CD4-positive, alpha-beta T cell treated with Interferon alpha-2 for 1 hour (primary cell): ENCODE measurements at regions not wholly inside any gene's neighbourhood (a gene's known extent, or its start where the extent isn't known, plus 50 kb on each side); places are given as distances from the start of the nearest gene placed in this dataset.
"Not testable (repeated sequence)": the region's sequence is repeated elsewhere in the genome, so short reads cannot be mapped to it uniquely, and the experiment has no call there.

Source experiments
- DNase-seq, 2 donors: peaks; one replicate each; pipeline ENCODE4 v3.0.0-alpha.2; 2020 to 2022

- DNase-seq = not testable (repeated sequence)
Measured at GRCh38 chr12:60801166-60801565, 1205.3 kb downstream of the SLC16A7 start.

- no peak for DNase-seq
Measured at GRCh38 chr12:60803147-60803546, 1207.3 kb downstream of the SLC16A7 start.

- DNase-seq = no peak
Measured at GRCh38 chr12:60805364-60805763, 1209.5 kb downstream of the SLC16A7 start.

- DNase-seq = no peak
Measured at GRCh38 chr12:60819794-60820193, 1224.0 kb downstream of the SLC16A7 start.

GRCh38 chr12:60822580-60822979 lies 1226.8 kb downstream of the SLC16A7 start:
- DNase-seq = no peak

- no peak for DNase-seq
Measured at GRCh38 chr12:60830381-60830780, 1234.6 kb downstream of the SLC16A7 start.

GRCh38 chr12:60832290-60832689 lies 1236.5 kb downstream of the SLC16A7 start:
- DNase-seq = no peak

- DNase-seq = no peak
Measured at GRCh38 chr12:60834372-60834771, 1238.5 kb downstream of the SLC16A7 start.

- DNase-seq = no peak
Measured at GRCh38 chr12:60834806-60835205, 1239.0 kb downstream of the SLC16A7 start.

GRCh38 chr12:60836651-60837050 lies 1240.8 kb downstream of the SLC16A7 start:
- DNase-seq = no peak

- DNase-seq = no peak
Measured at GRCh38 chr12:60842181-60842580, 1246.4 kb downstream of the SLC16A7 start.

GRCh38 chr12:60844101-60844500 lies 1248.3 kb downstream of the SLC16A7 start:
- DNase-seq = no peak

- DNase-seq = no peak
Measured at GRCh38 chr12:60844875-60845274, 1249.0 kb downstream of the SLC16A7 start.

GRCh38 chr12:60845696-60846095 lies 1249.9 kb downstream of the SLC16A7 start:
- no peak for DNase-seq

- no peak for DNase-seq
Measured at GRCh38 chr12:60847281-60847680, 1251.5 kb downstream of the SLC16A7 start.

GRCh38 chr12:60849723-60850122 lies 1253.9 kb downstream of the SLC16A7 start:
- DNase-seq = no peak

GRCh38 chr12:60853407-60853806 lies 1257.6 kb downstream of the SLC16A7 start:
- no peak for DNase-seq

GRCh38 chr12:60863421-60863820 lies 1267.6 kb downstream of the SLC16A7 start:
- DNase-seq = no peak

- DNase-seq = no peak
Measured at GRCh38 chr12:60872219-60872618, 1276.4 kb downstream of the SLC16A7 start.

- DNase-seq = no peak
Measured at GRCh38 chr12:60872850-60873713, 1277.3 kb downstream of the SLC16A7 start.

- no peak for DNase-seq
Measured at GRCh38 chr12:60874091-60874490, 1278.3 kb downstream of the SLC16A7 start.

GRCh38 chr12:60920841-60921495 lies 1325.1 kb downstream of the SLC16A7 start:
- DNase-seq = no peak

- no peak for DNase-seq
Measured at GRCh38 chr12:60921541-60921940, 1325.7 kb downstream of the SLC16A7 start.

- DNase-seq = no peak
Measured at GRCh38 chr12:60926256-60926655, 1330.4 kb downstream of the SLC16A7 start.
